G401 (cell line): ENCODE measurements at regions not wholly inside any gene's neighbourhood (a gene's known extent, or its start where the extent isn't known, plus 50 kb on each side); places are given as distances from the start of the nearest gene placed in this dataset.
"Not testable (repeated sequence)": the region's sequence is repeated elsewhere in the genome, so short reads cannot be mapped to it uniquely, and the experiment has no call there.

Experiments
- DNase-seq: peaks from one replicate; pipeline ENCODE4 v3.0.0-alpha.2; 2015; ENCODE audit warnings: low spot score
- in situ Hi-C: cut with HindIII; loops from 2 replicates; pipeline ENCODE4 v1.10.0; 2016; ENCODE audit warnings: low sequenced_read_pairs, mixed read lengths

GRCh38 chr6:157727629-157728182, 95.3 kb upstream of the SNX9 start:
- no peak for DNase-seq
- in situ Hi-C loops, result no loop called here

GRCh38 chr6:157728183-157728881, 94.7 kb upstream of the SNX9 start:
- no peak for DNase-seq
- in situ Hi-C loops, result no loop called here

DNA sequence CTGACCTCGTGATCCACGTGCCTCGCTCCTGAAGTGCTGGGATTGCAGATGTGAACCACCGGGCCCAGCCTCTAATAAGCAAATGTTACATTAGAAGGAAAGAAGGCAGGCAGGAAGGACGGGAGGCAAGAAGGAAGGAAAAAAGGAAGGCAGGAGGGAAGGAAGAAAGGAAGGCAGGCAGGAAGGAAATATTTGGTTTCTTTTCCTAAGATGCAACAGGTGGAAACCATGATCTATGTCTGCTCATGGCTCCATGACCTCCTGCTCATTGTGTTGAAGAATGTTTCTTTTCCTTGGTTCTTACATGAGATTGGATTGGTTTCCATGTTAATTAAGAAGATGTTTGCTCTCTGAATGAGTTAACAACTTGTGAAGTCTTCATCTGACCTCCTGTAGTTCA, 91.8 kb upstream of the SNX9 start:
- no peak for DNase-seq
- in situ Hi-C loops, result no loop called here

DNA sequence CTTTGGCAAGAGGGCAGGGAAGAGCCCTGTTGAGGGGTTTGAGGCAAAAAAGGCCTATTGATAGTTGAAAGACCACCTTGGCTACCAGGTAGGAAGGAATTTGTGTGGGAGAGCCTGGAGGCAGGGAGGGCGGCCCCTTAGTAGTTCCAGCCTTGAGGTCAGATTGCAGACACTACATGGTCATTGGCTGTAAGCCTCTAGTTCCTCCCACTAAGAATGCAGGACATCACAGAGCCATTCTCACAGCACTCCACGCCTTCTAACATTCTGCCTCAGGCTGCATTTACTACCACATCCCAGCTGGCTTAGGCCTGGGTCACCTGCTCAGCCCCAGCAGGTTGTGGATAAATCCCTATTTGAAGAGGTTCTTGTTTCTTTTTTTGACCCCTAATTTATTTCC, 91.0 kb upstream of the SNX9 start:
- in situ Hi-C loops, result no loop called here
- no peak for DNase-seq

DNA sequence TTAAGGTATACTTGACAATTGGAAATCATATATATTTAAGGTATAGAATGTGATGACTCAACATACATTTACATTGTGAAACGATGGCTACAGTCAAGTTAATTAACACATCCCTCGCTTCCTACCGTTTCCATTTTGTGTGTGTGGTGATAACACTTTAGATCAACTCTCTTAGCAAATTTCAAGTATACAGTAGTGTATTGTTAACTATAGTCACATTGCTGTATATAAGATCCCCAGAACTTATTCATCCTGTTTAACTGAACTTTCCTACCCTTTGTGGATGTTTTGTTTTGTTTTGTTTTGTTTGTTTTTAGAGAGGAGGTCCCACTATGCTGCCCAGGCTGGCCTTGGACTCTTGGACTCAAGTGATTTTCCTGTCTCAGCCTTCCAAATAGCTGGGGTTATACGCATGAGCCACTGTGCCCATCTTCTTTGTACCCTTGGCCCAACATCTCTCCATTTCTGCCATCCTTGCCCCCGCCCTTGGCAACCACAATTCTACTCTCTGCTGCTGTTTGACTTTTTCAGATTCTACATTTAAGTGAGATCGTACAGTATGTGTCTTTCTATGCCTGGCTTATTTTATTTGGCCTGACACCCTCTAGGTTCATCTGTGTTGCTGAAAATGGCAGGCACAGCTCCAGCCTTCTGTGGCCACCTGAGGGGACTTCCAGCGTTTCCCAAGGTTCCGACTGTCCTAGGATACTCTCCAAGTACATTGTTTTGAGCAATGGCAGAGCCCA, 90.5 kb upstream of the SNX9 start:
- DNase-seq, result peak; percentile 88
- in situ Hi-C loops, result no loop called here

- DNase-seq, in situ Hi-C loops: not testable (repeated sequence)
Measured at GRCh38 chr6:157736555-157736954, 86.5 kb upstream of the SNX9 start.

GRCh38 chr6:157741321-157741947, 81.6 kb upstream of the SNX9 start:
- in situ Hi-C loops, result no loop called here
- no peak for DNase-seq

DNA sequence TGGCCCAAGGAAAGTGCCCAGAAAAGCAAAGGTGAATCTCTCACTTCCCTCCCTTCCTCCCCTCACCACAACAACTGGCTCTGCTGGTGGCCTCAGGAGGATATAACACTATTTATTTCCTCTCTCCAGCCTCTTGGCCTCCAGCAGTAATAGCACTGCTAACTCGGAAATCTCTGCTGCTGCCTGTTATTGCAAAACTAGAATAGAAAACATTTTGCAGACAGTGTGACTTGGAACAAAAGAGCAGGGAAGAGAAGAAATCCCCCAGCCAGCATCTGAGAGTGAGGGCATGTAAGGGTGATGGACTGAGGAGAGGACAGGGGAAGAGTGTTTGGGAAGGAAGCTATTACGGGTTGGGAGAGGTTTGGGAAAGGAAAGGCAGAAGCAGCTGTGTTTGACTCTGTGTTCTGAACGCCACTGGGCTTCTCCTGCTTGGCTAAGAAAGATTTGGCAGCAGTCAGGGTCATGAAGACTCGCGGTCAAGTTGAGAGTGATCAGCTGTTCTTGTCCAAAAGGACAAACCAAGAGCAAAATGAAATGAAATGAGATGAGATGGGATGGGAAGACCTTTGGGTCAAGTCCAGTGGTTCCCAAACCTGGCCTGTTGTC, 81.0 kb upstream of the SNX9 start:
- DNase-seq, result no peak
- in situ Hi-C loops, result no loop called here

DNA sequence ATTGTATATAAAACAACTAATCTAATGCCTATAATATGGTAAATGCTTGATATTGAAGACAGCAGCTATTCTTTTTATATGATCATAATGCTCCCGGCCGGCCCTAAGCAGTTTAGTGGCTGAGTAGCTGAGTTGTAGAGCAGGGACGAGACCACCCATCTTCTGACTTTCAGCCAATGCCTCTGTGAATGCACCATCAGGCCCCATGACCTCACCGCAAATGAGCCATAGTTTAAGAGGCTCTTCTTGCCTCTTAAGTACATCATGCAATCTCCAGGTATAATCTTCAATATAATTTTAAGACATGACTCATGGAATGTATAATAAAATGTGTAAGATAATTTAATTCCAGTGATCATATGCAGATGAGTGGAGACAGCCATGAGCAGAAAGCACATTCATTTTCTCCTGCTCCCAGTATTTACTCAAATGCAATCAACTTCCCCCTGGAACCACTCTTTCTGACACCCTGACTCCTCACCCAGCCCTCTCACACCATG, 78.9 kb upstream of the SNX9 start:
- in situ Hi-C loops, result no loop called here
- DNase-seq, result no peak

GRCh38 chr6:157746897-157747296, 76.1 kb upstream of the SNX9 start:
- no peak for DNase-seq
- in situ Hi-C loops, result no loop called here

DNA sequence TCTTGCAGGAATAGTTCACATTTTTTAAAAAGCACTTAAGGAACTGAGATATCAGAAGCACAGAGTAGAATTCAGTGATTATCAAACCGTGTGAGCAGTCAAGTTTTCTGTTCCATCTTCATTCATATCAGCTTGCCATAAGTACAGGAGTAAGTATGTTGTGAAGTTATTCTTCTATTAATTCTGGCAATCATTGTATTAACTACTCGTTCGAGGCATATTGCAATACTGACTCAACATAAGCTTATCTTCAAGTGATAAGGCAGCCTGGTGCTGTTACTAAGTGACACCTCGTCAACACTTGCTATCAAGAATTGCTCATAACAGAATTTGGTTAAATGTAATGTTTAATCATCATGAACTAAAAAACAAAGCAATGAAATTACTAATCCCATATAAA, 75.7 kb upstream of the SNX9 start:
- in situ Hi-C loops, result no loop called here
- DNase-seq, result no peak

DNA sequence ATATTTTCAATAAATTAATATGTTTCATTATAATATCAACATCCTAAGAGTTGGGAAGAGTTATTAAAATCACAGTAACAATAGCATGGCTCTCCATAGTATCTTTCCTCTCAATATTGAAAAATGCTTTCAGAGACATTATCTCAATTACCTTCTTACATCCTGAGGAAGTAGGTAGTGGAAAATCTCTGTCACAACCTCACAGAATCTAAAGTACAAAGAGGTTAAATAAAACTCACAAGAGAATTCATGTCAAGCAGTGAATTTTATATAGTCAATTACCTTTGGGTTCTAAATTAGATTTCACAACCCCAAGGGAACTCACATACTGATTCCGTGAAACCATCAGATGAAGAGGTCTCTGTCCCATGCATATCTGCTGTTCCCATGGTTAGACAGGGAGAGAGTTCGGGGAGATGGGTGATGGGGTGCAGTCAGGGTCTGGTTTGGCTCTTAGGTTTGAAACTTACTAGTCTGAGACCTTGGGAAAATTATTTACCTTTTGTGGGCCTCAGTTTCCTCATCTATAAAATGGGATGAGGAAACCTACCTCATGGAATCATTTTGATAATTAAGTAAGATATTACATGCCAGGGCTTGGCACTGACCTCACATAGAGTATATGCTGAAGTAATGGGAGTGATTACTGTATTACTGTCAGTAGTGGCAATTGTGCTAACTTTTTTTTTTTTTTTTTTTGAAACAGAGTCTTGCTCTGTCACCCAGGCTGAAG, 74.0 kb upstream of the SNX9 start:
- DNase-seq, result no peak
- in situ Hi-C loops, result no loop called here

- DNase-seq, in situ Hi-C loops: not testable (repeated sequence)
Measured at GRCh38 chr6:157750973-157751372, 72.1 kb upstream of the SNX9 start.

DNA sequence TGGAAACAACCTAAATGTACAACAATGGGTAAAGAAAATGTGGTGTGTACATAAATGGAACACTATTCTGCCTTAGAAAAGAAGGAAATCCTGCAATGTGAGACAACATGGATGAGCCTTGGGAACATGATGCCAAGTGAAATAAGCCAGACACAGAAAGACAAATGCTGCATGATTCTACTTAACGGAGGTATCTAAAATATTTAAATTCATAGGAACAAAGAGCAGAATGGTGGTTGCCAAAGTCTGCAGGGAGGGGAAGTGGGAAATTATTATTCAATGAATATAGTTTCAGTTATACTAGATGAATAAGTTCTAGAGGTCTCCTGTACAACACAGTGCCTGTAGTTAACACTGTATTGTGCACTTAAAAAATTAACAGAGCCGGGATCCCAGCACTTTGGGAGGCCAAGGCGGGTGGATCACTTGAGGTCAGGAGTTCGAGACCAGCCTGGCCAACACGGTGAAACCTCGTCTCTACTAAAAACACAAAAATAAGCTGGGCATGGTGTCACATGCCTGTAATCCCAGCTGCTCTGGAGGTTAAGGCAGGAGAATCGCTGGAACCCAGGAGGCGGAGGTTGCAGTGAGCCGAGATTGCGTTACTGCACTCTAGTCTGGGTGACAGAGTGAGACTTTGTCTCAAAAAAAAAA, 71.4 kb upstream of the SNX9 start:
- no peak for DNase-seq
- in situ Hi-C loops, result no loop called here

DNA sequence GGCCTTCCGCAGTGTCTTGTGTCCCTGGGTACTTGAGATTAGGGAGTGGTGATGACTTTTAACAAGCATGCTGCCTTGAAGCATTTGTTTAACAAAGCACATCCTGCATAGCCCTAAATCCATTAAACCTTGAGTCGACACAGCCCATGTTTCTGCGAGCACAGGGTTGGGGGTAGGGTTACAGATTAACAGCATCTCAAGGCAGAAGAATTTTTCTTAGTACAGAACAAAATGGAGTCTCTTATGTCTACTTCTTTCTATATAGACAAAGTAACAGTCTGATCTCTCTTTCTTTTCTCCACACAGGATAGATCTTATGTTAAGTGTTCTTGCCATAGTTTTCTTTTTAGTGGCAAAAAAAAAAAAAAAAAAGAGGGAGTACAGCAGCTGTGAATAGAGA, 70.2 kb upstream of the SNX9 start:
- in situ Hi-C loops, DNase-seq: not testable (repeated sequence)

GRCh38 chr6:157753291-157753690, 69.8 kb upstream of the SNX9 start:
- DNase-seq, result no peak
- in situ Hi-C loops, result no loop called here

GRCh38 chr6:157753801-157754200, 69.2 kb upstream of the SNX9 start:
- in situ Hi-C loops, DNase-seq: not testable (repeated sequence)

DNA sequence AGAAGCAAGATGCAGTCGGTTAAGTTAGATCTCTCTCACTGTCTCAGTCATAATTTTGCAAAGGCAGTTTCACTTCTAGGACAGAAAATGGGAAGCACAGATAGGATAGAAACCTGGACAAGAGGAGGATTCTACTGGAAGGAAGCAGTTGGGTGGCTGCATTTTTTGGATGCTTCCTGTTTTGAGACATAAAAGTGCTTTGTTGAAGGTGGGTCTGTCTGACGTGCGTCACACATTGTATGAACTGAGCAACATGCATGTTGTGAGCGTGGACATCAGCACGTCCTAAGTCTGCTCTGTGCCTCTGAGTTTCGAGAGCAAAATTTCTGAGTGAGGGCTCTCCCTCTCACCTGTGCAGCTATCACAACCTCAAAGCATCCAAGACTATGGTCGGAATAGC, 68.7 kb upstream of the SNX9 start:
- in situ Hi-C loops, result no loop called here
- DNase-seq, result no peak
